ENCODE measurements at regions not wholly inside any gene's neighbourhood (a gene's known extent, or its start where the extent isn't known, plus 50 kb on each side); places are given as distances from the start of the nearest gene placed in this dataset.
A peak's percentile ranks its signal among the peaks of the same experiment; 100 is the strongest.

- Histone ChIP-seq H3K4me3 (no peak overlapping the region), H3K9me3 (no peaks in the 10 kb centered on the region), H3K27ac (no peak overlapping the region), H3K27me3 (no peaks in the 10 kb centered on the region), H3K4me1 (no peaks in the 10 kb centered on the region), H3K36me3 (no peaks in the 10 kb centered on the region)
- intact Hi-C loops (cut with DNase I; ENCODE audit: low total_unique reads) (no loop called here), in situ Hi-C loops (cut with MboI; ENCODE audit: low sequenced_read_pairs in 4 of 4) (no loop called here)
- no peak for TF ChIP-seq POLR2A (IDR thresholded peaks at IDR 0.05)
- TF ChIP-seq, protein P1, sequence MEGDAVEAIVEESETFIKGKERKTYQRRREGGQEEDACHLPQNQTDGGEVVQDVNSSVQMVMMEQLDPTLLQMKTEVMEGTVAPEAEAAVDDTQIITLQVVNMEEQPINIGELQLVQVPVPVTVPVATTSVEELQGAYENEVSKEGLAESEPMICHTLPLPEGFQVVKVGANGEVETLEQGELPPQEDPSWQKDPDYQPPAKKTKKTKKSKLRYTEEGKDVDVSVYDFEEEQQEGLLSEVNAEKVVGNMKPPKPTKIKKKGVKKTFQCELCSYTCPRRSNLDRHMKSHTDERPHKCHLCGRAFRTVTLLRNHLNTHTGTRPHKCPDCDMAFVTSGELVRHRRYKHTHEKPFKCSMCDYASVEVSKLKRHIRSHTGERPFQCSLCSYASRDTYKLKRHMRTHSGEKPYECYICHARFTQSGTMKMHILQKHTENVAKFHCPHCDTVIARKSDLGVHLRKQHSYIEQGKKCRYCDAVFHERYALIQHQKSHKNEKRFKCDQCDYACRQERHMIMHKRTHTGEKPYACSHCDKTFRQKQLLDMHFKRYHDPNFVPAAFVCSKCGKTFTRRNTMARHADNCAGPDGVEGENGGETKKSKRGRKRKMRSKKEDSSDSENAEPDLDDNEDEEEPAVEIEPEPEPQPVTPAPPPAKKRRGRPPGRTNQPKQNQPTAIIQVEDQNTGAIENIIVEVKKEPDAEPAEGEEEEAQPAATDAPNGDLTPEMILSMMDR (IDR thresholded peaks at IDR 0.05 in 4 of 5, conservative IDR thresholded peaks at IDR 0.05 in 1 of 5) = no peak
- ATAC-seq (no peak), DNase-seq (no peak)
Measured at GRCh38 chr11:88415495-88415894, 78.0 kb upstream of the CTSC start.

- H3K36me3 ChIP-seq = no peaks in the 10 kb centered on the region
- H3K27me3 ChIP-seq = no peaks in the 10 kb centered on the region
- ATAC-seq (no peak), DNase-seq (no peak)
- TF ChIP-seq, protein P1 (IDR thresholded peaks at IDR 0.05 in 4 of 5, conservative IDR thresholded peaks at IDR 0.05 in 1 of 5) = no peak
- no peak overlapping the region for H3K27ac ChIP-seq
- in situ Hi-C loops (cut with MboI; ENCODE audit: low sequenced_read_pairs in 4 of 4) = no loop called here
- no peaks in the 10 kb centered on the region for H3K4me1 ChIP-seq
- no peaks in the 10 kb centered on the region for H3K9me3 ChIP-seq
- intact Hi-C loops (cut with DNase I; ENCODE audit: low total_unique reads) = no loop called here
- H3K4me3 ChIP-seq = no peak overlapping the region
Measured at GRCh38 chr11:88414981-88415413, 77.5 kb upstream of the CTSC start.

- Histone ChIP-seq H3K36me3 (no peaks in the 10 kb centered on the region), H3K4me1 (no peaks in the 10 kb centered on the region), H3K27me3 (no peaks in the 10 kb centered on the region), H3K9me3 (no peaks in the 10 kb centered on the region), H3K27ac (no peak overlapping the region), H3K4me3 (no peak overlapping the region)
- intact Hi-C loops (cut with DNase I; ENCODE audit: low total_unique reads) (no loop called here), in situ Hi-C loops (cut with MboI; ENCODE audit: low sequenced_read_pairs in 4 of 4) (no loop called here)
- ATAC-seq (peak in 1 of 2 donors; percentile 18), DNase-seq (peak in 1 of 2 donors; percentile 23)
- TF ChIP-seq, protein P1 (IDR thresholded peaks at IDR 0.05 in 4 of 5, conservative IDR thresholded peaks at IDR 0.05 in 1 of 5) = no peak
- no peak for TF ChIP-seq POLR2A (IDR thresholded peaks at IDR 0.05)
Measured at GRCh38 chr11:88414385-88414861, 76.9 kb upstream of the CTSC start.

GRCh38 chr11:88411265-88411664 lies 73.7 kb upstream of the CTSC start:
- Histone ChIP-seq H3K36me3 (no peaks in the 10 kb centered on the region), H3K27me3 (no peaks in the 10 kb centered on the region), H3K4me1 (no peaks in the 10 kb centered on the region), H3K4me3 (no peak overlapping the region), H3K27ac (no peak overlapping the region), H3K9me3 (no peaks in the 10 kb centered on the region)
- in situ Hi-C loops (cut with MboI; ENCODE audit: low sequenced_read_pairs in 4 of 4) = no loop called here
- no peak for TF ChIP-seq POLR2A (IDR thresholded peaks at IDR 0.05)
- TF ChIP-seq, protein P1 (IDR thresholded peaks at IDR 0.05 in 4 of 5, conservative IDR thresholded peaks at IDR 0.05 in 1 of 5) = no peak
- no peak for ATAC-seq
- intact Hi-C loops (cut with DNase I; ENCODE audit: low total_unique reads) = no loop called here
- DNase-seq = no peak

GRCh38 chr11:88410656-88411055 lies 73.1 kb upstream of the CTSC start:
- no peak overlapping the region for H3K4me3 ChIP-seq
- intact Hi-C loops (cut with DNase I; ENCODE audit: low total_unique reads) (no loop called here), in situ Hi-C loops (cut with MboI; ENCODE audit: low sequenced_read_pairs in 4 of 4) (no loop called here)
- H3K4me1 ChIP-seq = no peaks in the 10 kb centered on the region
- no peaks in the 10 kb centered on the region for H3K36me3 ChIP-seq
- H3K27me3 ChIP-seq = no peaks in the 10 kb centered on the region
- no peak for DNase-seq
- TF ChIP-seq POLR2A (IDR thresholded peaks at IDR 0.05) = no peak
- TF ChIP-seq, protein P1 (IDR thresholded peaks at IDR 0.05 in 4 of 5, conservative IDR thresholded peaks at IDR 0.05 in 1 of 5) = no peak
- H3K27ac ChIP-seq = no peak overlapping the region
- no peaks in the 10 kb centered on the region for H3K9me3 ChIP-seq
- no peak for ATAC-seq

All from gastrocnemius medialis (tissue), 4 donors.